Heart left ventricle (tissue), 13 donors: ENCODE measurements at regions not wholly inside any gene's neighbourhood (a gene's known extent, or its start where the extent isn't known, plus 50 kb on each side); places are given as distances from the start of the nearest gene placed in this dataset.

Experiments used
- POLR2A ChIP-seq, 2 donors: fragments of 450-650 bp; IDR thresholded peaks; one replicate each; pipeline ENCODE4 v1.6.1; 2017; ENCODE audit warnings: antibody characterized with exemption in 2 of 2, mild to moderate bottlenecking in 2 of 2, moderate library complexity in 2 of 2
- TF ChIP-seq, protein P1 (sequence below), 12 donors: fragments of 200-600 bp; sonication (generic) in 4 of 12; IDR thresholded peaks; one replicate each; pipeline versions ENCODE4 v1.5.0 to v1.8.0; 2018 to 2022; ENCODE audit warnings: antibody characterized with exemption in 12 of 12, mild to moderate bottlenecking in 5 of 12
- donor health status: ischemic (EF 13 %, LVEDD 7.1; RV severe dilation, severe dysfunction).
- donor health status: DM: no; HTN: yes; CAD: no.
- donor health status: DM: no; HTN: no; CAD: no.
- donor health status: ischemic (EF 25% LVEDD 6.9; RV normal size, moderate dysfunction).
- donor health status: ischemic (EF 25% LVEDD 5.7; RV mildly dilated, moderate dysfunction).
- donor health status: ischemic (EF 35%, LVEDD 5.7; RV mildly dilated, moderate dysfunction).
- donor health status: nonischemic (EF 11% LVEDD 7.7; RV severe dilation, severe dysfunction).
- donor health status: DM: yes; HTN: yes; CAD: no.
- donor health status: PGD.
- donor health status: ischemic (EF 29% LVEDD 5.4; RV normal size, mild dysfunction).
- donor health status: nonischemic (EF 23%, LVEDD 6.1; RV moderate dilation, normal function).

DNA sequence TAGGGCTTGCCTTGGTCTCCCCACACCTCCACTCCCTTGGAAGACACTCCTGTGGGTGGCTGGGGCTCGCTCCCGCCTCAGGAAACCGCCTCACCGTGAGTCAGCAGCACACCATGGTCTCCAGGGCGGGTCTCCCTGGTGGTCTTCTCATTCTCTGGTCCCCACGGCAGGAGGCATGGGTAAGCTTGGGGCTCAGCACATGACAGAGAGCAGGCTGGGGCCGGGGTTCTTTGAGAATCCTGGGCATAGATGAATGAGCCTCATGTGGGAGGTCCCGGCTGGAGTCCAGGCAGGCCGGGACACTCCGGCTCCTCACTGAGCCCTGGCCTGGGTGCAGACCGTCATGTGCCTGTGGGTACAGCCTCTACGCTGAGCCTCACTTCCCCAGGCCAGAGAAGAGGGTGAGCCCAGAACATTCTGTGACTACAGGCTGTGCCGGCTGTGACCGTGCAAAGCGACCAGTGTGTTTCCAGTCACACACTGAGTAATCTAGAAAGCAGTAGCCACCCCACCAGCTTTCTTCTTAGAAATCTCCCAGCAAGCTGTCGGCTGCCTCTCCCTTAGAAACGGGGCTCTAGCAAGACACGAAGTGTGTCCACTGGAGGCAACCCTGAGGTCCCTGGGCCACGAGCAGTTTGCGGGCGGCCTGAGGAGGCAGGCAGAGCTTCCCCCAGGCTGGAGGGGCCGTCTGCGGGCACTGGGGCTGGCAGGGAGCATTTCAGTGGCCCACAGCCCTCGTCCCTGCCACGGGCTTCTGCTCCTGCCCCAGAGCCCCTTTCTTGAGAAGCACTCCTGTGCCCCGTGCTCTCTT is 93.1 kb downstream of the RHOB start:
- no peak for TF ChIP-seq POLR2A (IDR thresholded peaks at IDR 0.05)
- TF ChIP-seq, protein P1, sequence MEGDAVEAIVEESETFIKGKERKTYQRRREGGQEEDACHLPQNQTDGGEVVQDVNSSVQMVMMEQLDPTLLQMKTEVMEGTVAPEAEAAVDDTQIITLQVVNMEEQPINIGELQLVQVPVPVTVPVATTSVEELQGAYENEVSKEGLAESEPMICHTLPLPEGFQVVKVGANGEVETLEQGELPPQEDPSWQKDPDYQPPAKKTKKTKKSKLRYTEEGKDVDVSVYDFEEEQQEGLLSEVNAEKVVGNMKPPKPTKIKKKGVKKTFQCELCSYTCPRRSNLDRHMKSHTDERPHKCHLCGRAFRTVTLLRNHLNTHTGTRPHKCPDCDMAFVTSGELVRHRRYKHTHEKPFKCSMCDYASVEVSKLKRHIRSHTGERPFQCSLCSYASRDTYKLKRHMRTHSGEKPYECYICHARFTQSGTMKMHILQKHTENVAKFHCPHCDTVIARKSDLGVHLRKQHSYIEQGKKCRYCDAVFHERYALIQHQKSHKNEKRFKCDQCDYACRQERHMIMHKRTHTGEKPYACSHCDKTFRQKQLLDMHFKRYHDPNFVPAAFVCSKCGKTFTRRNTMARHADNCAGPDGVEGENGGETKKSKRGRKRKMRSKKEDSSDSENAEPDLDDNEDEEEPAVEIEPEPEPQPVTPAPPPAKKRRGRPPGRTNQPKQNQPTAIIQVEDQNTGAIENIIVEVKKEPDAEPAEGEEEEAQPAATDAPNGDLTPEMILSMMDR (IDR thresholded peaks at IDR 0.05), result no peak
